PC-9 (cell line): ENCODE measurements at regions not wholly inside any gene's neighbourhood (a gene's known extent, or its start where the extent isn't known, plus 50 kb on each side); places are given as distances from the start of the nearest gene placed in this dataset.

Experiments used
- CTCF ChIP-seq: fragments of 200-600 bp; sonication (generic); conservative IDR thresholded peaks from 2 replicates; pipeline ENCODE4 v1.6.1; 2017; ENCODE audit warnings: mixed run types, antibody characterized with exemption, mild to moderate bottlenecking, moderate library complexity
- EZH2 ChIP-seq: fragments of 200-600 bp; sonication (generic); IDR thresholded peaks from 2 replicates; pipeline ENCODE4 v1.8.0; 2017; ENCODE audit warnings: antibody characterized with exemption, low read depth

GRCh38 chr22:26735019-26735409 is 77.6 kb downstream of the MIAT start:
- TF ChIP-seq CTCF (no peak), EZH2 (no peak)
